T-helper 2 cell (primary cell): ENCODE measurements at regions not wholly inside any gene's neighbourhood (a gene's known extent, or its start where the extent isn't known, plus 50 kb on each side); places are given as distances from the start of the nearest gene placed in this dataset.
"Not testable (repeated sequence)": the region's sequence is repeated elsewhere in the genome, so short reads cannot be mapped to it uniquely, and the experiment has no call there.

Experiments used
- DNase-seq, 5 experiments: peaks; one replicate each; pipeline versions ENCODE4 v3.0.0 to v3.0.0-alpha.2; 2012 to 2022

DNA sequence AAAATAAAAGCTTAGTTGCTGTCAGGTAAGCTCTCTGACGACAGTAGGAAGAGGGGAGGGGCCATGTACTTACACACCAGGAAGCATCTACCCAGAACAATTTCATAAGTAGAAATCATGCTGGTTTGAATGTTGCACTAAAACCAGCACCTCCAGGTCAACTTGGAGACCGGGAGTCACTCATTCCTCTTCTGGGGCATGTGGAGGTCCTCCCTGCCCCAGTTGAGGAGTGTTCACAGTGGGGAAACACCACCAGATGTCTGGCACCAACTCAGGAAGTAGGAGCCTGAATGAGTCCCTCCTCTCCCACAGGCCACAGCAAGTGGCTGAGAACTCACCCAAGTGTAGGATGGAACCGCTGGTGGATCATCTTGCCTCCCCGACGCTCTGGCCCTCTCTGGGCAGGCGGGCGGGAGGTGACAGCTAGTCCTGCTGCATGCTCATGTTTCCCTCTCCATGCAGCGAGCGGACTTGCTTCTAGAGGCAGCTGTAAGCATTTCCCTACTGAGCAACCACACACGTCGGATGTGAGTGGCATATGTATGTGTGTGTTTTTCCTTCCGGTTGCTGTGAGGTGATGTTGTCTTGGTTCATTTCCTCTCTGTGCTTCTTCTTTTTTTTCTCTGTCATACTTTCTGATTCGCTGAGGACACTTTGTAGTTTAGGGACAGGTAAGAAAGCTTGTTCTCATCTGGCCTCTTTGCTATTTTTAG is 149.5 kb upstream of the NEDD9 start:
- DNase-seq = peak; percentile 16 to 97 (median 51)

DNA sequence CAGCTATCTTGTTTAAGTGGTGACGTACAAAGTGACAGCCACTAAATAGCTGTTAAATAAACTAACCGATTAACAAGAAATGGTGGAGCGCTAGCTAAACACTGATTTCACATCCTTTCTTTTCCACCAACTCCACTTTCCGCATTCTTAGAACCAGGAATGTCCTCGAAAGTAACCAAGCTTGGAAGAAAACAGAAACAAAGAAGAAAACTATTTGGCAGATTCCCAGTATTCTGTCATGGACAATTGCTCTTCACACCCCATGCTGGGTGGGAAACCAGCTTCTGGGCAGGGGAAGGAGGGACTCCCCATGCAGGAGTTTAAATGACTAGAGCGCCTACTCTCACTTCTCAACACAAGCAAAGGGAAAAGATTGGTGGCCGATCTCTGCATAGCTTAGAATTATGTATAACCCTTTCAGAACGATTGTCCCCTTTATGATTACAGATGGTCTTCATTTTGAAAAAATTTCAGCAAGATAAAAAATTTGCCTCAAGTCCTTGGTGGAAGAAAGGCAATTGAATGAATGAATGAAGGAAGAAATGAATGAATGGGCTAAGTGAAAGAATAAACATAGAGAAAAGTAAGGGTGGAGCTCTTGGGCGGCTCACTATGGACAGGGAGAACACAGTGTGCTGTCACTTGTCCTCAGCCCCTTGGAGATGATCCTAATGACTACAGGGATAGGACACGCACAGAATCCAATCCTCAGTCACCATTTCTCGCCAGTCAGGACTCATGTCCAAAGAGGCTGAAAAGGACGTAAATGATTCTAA is 148.7 kb upstream of the NEDD9 start:
- no peak for DNase-seq

DNA sequence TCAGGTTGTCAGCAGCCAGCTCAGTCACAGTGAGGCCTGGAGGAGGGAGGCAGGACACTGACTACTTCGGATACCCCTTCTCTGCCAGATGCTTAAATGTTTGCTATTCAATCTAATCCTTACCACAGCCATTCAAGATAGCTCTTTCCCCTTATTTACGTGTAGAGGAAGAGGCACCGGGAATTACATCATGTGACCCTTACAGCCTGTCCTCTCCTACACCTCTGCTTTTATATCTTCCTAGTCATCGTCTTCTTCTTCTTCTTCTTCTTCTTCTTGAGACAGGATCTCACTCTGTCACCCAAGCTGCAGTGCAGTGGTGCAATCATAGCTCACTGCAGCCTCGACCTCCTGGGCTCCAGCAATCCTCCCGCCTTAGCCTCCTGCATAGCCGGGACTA is 148.1 kb upstream of the NEDD9 start:
- no peak for DNase-seq

DNA sequence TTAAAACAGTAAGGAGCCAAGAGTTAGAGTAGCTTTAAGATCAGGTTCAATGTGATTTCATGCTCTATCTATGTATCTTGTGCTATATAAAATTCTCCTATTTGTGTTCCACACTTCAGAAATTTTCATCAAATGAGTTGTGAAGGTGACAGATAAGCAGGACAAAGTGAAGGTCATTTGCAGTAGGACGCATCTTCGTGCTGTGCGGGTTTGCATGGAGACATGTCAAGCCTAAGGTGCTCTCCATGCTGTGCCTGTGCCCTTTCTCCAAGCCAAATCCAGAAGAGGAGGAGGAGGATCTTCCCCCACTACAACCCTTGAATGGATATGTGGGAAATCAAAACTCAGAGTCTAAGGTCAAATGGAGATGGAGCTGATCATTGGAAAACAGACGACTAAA is 147.3 kb upstream of the NEDD9 start:
- no peak for DNase-seq

DNA sequence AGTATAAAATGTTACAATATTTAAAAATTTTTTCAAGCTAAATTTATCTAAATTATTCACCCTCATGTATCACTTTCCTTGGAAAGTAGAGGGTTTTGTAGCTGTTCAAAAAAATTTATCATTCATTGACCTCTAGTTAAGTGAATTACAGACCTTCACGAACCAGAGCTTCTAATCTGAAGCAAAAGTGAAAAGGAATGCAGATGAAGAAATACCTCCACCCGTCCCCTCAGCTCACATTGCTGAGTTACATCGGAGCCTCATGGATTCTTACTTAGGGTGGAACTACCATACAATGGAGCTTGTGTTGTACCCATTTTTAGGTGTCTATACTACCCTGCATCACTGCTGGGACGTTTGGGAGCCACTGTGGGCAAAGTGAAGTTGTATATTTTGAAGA is 146.2 kb upstream of the NEDD9 start:
- DNase-seq = no peak

DNA sequence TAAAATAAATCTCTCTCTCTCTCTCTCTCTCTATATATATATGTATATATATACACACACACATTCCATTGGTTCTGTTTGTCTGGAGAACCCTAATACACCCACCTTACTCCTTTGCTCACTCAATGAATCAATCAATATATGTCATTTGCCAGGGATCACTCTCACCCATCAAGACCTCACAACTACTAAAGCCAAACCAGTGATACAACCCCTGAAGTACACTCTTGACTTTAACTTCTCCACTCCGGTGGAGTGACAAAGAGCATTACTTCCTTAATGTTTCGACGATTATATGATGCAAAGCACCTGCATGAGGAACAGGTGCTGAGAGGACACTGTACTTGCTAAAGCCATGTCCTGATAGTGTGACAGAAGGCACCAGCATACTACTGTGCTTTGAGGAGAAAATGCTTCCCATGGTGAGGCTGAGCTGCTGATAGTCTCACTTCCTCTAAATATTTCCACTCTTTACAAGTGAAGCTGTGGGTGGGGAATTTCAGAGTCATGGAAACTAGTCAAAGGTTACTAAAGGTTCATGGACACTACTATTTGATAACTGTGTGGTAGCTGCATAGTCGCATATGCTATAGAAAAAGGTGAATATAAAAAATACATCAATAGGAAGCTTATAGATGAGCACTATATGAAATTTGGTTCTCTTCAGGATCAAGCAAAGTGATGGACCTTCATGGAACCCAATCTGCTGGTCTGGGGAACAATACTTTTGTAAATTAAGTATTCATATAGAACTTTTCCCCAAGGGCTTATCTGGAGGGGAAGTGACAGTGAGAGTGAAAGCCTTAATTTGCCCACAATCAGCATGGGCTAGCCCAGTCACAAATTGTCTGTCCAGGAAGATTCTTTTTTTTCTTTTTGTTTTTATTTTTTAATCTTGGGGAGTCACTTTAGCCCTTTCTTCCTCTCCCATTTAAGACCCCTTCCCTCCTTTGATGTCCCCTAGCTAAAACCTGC is 141.9 kb upstream of the NEDD9 start:
- no peak for DNase-seq

DNA sequence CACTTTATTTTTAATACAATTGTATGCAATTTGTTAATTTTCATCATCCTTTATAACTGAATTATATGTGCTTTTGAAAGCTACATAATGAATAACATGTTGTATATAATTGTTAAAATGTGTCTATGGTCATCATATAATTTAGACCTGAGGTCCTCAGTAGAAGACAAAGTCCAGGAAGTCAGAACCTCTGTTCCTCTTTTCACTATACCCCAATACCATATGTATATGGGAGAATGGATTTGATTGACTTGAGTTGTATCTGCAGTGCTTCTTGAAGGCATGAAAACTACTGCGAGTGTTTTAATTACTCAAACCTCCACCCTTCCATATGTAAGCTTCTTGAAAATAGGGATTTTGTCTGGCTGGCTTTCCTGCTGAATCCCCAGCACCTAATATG is 140.7 kb upstream of the NEDD9 start:
- DNase-seq = no peak

DNA sequence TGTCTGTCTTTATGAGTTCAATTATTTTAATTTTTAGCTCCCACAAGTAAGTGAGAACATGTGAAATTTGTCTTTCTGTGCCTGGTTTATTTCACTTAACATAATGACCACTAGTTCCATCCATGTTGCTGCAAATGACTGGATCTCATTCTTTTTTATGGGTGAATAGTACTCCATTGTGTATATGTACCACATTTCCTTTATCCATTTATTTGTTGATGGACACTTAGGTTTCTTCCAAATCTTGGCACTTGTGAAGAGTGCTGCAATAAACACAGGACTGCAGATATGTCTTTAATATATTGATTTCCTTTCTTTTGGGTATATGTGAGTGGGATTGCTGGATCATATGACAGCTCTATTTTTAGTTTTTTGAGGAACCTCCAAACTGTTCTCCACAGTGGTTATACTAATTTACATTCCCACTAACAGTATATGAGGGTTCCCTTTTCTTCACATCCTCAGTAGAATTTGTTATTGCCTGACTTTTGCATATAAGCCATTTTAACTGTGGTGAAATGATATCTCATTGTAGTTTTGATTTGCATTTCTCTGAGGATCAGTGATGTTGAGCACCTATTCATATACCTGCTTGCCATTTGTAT is 139.8 kb upstream of the NEDD9 start:
- DNase-seq = not testable (repeated sequence)

DNA sequence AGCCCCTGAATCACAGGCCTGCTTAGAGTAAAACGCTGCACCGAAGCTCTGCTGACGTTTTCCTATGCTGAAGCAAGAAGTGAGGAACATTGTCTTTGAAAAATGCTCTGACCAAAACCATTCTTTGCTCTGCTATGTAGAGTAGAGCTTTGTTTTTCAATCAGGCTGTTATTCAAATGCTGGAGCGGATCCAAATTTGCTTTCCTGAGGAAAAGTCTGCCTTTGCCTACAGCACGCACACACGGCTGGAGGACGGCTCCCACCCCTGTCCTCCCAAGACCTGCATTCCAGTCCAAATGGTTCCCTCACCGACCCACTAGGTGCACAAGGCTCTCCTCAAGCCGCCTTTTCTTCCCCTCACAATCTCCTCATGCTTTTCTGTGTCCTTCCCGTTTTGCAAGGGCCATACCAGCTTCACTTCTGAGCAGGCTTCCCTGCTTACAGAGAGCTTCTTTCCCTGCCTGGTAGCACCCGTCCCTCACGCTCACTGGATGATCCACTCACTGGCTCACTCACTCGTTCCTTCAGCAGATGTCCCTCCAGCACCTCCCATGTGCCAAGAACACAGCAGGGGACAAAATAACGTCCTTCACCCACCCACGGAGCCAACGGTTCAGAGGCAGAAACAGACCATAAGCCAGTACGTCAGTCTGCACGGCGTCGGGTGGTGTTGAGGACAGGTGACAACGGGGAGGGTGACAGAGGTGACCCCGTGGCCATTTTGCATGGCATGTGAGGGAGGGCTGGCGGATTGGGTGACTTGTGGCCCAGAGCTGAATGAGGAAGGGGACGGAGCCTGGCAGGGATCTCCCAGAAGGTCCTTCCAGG is 137.9 kb upstream of the NEDD9 start:
- DNase-seq = no peak

DNA sequence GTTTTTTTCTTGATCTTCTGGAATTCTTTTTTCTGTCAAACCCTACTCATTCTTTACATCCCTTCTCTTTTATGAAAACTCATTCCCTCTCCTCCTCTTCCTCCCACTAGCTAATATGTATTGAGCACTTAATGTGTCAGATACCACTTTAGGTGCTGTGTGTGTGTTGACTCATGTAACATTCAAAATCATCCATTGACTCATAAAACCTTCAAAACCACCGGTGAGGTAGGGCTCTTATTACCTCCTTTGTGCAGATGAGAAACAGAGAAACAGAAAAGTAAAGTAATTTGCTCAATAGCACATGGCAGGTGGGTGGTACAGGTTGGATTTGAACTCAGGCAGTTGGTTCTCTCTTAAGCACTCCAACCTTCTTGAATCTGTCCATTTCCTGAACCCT is 136.3 kb upstream of the NEDD9 start:
- DNase-seq = peak in 1 of 5 experiments; percentile 75

DNA sequence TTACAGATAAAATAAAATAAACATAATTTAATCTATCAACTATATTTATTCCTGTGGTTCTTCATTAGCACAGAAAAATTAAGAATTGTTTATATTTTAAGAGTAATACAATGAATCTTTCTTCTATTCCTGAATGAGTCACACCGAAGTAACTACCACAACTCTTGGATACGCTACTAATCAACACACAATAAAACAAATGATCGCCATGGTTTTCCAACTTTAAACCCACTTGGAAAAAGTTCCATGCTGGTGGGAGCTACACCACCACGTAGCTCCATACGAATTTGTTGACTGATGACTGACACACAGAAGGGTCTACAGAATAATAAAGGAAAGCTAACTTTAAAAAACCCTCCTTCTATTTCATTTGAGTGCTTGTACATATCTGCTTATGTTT is 135.8 kb upstream of the NEDD9 start:
- no peak for DNase-seq

DNA sequence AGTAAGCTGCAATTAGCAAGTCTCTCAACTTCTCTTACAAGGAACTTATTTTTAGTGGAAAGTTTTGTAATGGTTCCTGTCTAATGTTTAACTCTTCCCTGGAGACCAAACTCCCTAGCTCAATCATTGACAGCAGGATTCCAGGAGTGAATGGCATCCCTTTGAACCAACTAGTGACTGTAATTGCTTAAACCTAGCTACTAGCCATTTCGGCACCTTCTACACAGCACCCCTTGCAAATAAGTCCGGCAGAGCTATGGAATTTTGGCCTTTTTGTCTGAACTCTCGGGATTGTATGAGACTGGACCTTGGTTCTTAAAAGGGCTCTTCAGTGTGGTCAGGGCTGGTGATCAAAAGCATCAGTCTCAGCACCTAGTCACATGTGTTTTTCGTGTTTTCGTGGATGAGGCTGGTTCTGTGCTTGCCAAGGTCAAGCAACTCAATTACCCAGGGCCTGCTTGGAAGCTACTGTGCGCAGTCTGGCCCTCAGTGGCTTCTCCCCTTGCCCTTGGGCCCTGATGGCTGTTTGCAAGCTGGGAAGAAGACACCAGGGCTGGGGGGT is 135.3 kb upstream of the NEDD9 start:
- no peak for DNase-seq

DNA sequence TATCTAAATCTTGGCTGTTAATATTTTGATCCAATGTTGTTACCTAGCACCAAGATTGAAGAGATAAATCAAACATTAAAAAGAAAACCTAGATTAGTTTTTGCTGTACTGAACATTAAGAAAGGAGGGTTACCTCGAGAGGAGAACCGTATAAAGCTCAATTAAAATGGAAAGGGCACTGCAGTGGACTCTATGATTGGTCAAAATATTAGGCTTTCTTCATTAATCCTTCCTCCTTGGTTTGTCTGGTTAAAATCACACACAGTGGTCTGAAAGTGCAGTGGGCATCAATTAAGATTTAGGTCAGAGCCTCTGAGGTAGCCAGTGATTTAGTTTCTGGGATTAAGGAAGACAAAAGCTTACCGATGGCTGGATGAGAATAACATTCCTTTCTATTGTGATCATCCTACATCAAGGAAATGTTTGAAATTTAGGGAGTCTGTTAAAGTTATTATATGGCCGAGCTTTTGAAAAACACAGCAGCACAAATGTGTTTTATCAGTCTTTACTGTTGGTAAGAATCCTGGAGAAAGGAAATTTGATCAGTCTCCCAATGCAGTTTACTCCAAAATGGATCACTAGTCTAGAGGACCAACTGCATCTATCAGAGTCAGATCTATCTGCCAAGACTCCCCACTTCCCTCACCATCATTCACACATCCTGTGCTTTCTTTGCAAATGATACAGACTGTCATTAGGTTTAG is 134.6 kb upstream of the NEDD9 start:
- peak in 1 of 5 experiments; percentile 67 for DNase-seq

DNA sequence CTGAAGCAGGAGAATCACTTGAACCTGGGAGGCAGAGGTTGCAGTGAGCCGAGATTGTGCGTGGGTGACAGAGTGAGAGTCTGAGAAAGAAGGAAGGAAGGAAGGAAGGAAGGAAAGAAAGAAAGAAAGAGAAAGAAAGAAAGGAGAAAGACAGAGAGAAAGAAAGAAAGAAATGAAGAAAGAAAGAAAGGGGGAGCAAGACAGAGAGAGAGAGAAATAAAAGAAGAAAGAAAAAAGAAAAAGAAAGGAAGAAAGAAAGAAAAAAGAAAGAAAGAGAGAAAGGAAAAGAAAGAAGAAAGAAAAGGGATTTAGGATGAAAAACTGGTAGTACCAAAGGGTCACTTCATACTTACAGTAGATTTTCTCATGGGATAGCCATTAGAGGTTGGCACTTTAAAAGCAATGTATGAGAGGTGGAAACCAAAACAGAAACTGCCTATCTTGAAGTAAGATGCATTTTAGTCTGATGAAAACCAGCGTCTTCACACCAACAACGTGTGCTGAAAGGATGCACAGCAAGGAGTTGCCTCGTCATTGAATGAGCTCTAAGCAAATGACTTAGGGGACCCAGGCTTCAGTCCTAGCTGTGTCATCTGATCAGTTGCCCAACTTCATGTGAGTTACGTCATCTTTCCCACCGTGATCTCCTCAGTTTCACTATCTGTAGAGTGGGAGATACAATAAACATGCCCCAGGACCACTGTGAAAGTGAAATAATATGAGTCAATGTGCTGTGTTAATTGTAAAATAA is 133.9 kb upstream of the NEDD9 start:
- peak in 4 of 5 experiments; percentile 15 to 90 (median 38) for DNase-seq

DNA sequence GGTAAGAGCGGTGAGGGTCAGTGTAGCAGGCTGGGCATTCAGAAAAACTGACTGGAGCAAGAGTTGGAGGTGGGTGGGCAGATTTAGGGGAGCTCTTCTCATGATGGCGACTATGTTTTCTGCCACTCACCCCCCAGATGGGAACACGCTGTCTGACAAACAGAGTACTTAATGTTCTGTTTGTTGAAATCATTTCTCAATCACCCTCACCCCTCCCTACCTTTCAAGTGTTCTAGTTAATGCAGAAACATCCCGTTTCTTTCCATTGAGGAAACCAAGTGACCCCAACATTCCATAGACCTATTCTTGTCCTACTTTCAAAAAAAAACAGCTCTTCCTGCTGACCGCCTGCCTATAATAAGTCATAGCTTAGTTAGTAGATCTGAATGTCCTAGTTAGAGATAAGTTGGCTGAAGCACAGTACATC is 132.5 kb upstream of the NEDD9 start:
- DNase-seq = no peak

DNA sequence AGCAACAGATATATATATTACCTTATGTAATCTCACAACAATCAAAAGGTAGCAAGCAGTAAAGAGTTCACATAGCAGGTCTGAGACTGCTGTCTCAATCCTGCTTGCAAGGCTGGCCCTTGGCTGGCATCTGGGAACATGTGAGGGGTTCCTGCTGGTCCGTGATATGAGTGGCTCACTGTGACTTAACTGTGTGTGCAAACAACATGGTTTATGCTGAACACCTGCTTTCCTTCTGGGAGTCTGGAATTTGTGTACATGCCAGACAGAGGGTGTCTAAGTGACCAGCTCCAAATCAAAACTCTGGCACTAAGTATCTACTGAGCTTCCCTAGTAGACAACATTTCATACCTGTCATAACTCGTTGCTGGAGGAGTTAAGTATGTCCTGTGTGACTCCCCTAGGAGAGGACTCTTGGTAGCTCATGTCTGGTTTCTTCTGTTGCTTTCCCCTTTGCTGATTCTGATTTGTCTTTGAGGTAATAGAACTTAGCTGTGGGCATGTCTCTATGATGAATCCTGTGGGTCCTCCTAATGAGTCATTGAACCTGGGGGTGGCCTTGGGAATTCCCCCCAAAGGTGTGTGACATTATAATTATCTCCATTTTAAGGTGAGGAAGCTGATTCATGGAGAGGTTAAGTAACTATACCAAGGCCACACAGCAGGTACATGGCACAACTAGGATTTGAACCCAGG is 131.6 kb upstream of the NEDD9 start:
- peak in 1 of 5 experiments; percentile 59 for DNase-seq

DNA sequence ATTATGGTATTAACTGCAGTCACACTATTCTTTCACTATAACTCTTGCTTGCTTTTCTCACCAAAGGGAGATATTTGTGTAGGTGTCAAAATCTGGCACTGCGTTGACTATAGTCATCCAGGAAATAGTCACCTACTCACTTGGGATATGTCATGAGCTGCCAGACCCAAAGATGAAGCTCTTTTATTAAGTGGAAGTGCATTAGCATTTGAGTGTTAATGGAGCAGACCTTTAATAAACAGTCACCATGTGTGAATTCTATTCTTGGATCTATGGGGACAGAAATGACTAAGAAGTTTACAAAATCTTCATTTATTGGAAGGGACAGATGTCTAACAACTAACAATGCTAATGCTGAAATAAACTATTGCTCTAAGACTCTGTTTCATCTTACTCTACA is 130.1 kb upstream of the NEDD9 start:
- DNase-seq = no peak

DNA sequence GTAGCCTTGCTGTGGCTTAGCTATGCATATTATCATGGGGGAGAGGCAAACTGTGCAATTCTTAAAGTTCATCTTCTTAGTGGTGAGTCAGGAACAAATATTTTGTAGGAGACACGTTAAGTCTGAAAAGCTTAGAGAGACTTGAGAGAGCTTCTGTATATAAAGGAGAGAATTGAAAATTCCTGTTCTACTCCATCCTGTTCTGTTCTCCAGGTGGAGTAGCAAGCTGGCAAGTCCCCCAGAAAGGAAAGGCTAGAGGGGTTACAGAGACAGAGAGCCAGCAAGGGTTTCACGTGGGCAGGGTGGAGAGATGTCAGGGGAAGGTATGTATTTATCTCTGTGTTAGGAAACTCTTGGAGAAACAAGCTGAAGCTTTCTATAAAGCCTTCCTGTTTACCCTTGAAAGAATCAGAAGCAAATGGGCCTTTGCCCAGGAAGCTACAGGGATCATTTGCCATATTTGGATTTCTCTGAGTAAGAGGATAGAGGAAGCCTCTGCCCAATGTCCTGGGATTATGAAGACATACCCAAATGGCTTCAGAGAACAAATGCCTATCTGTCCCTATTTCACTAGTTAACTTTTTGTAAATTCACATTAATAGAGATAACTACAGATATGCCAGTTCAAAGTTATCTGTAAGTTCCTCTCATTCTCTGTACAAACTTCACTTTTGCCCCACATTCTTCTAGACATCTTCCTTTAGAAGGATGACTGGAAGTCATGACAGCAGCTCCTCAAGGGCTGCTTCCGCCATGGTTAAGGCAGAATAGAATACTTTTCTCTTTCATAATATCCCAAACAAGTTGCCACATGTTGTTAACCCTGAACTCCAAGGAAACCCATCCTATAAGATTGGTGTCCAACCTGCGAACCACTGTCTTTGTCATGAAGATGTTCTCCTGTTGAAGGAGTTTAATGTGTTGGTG is 126.7 kb upstream of the NEDD9 start:
- no peak for DNase-seq
